Muscle of leg (tissue), 3 donors: ENCODE measurements at regions not wholly inside any gene's neighbourhood (a gene's known extent, or its start where the extent isn't known, plus 50 kb on each side); places are given as distances from the start of the nearest gene placed in this dataset.

ENCODE experiments used
- DNase-seq: peaks from one replicate; pipeline ENCODE4 v3.0.0; 2013
- H3K27ac ChIP-seq: one replicate; pipeline ENCODE4 v1.5.1; 2013; ENCODE audit warnings: mild to moderate bottlenecking, low read length, control low read depth
- H3K27me3 ChIP-seq: one replicate; pipeline ENCODE4 v1.6.1; 2013; ENCODE audit warnings: low read length; ENCODE audit not compliant: control insufficient read depth, insufficient read depth
- H3K36me3 ChIP-seq: one replicate; pipeline ENCODE4 v1.6.1; 2013; ENCODE audit warnings: low read length; ENCODE audit not compliant: control insufficient read depth, insufficient read depth
- H3K4me1 ChIP-seq: one replicate; pipeline ENCODE4 v1.6.1; 2013; ENCODE audit warnings: low read length; ENCODE audit not compliant: control insufficient read depth, insufficient read depth
- H3K4me3 ChIP-seq: one replicate; pipeline ENCODE4 v1.5.1; 2013; ENCODE audit warnings: low read length, control low read depth
- H3K9me3 ChIP-seq: replicated peaks from 2 replicates; pipeline ENCODE4 v1.6.1; 2013; ENCODE audit warnings: low read depth, low read length; ENCODE audit not compliant: control insufficient read depth
- WGBS: methylation state at CpG from one replicate; pipeline ENCODE4 v1.1.5; 2013; ENCODE audit warnings: missing lambda C conversion rate; ENCODE audit not compliant: insufficient coverage; 5-methylcytosine and 5-hydroxymethylcytosine counted together

- no peak for DNase-seq
- Histone ChIP-seq H3K36me3 (no peaks in the 10 kb centered on the region), H3K4me1 (no peaks in the 10 kb centered on the region), H3K27me3 (no peaks in the 10 kb centered on the region), H3K27ac (no peak overlapping the region), H3K4me3 (no peak overlapping the region), H3K9me3 (peaks cover 5% of the 10 kb centered on the region)
- no CpG with 5 or more reads among the region's 1 CpG for WGBS
Measured at GRCh38 chr5:84831701-84832100, 447.0 kb upstream of the EDIL3 start.

DNA sequence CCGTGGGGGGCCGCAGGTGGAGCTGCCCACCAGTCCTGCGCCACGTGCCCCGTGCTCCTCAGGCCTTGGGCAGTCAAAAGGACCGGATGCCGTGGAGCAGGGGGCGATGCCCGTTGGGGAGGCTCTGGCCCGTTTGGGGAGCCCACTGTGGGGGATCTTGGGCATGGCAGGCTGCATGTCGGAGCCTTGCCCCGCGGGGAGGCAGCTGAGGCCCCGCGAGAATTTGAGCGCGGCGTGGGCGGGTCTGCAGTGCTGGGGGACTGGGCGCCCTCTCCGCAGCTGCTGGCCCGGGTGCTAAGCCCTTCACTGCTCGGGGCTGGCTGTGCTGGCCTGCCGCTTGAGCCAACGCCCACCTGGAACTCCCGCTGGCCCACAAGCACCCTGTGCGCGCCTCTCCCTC lies 445.6 kb upstream of the EDIL3 start:
- H3K36me3 ChIP-seq = no peaks in the 10 kb centered on the region
- DNase-seq = no peak
- WGBS = 94% methylated on average over 28 of the region's 28 CpGs
- no peak overlapping the region for H3K27ac ChIP-seq
- no peaks in the 10 kb centered on the region for H3K4me1 ChIP-seq
- no peak overlapping the region for H3K4me3 ChIP-seq
- peaks cover 5% of the 10 kb centered on the region for H3K9me3 ChIP-seq
- no peaks in the 10 kb centered on the region for H3K27me3 ChIP-seq

DNA sequence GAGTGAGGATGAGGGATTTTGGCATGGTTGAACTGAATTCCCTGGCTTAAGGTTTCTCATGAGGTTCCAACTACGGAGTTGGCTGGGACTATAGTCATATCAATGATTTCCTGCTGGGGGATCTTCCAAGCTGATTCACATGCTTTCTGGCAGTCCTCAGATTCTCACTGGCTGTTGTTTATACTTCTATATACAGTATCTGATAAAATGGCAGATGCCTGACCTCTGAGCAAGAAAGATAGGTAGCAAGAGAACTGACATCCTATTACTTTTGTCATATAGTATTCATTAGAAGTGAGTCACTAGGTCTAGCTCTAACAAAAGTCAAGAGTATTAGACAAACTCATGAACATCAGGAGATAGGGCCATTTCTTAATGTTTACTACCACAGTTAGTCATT lies 440.9 kb upstream of the EDIL3 start:
- Histone ChIP-seq H3K4me1 (no peaks in the 10 kb centered on the region), H3K36me3 (no peaks in the 10 kb centered on the region), H3K27ac (no peak overlapping the region), H3K4me3 (no peak overlapping the region), H3K27me3 (no peaks in the 10 kb centered on the region), H3K9me3 (peaks cover 5% of the 10 kb centered on the region)
- WGBS = 17% methylated on average over 1 of the region's 1 CpG
- peak; percentile 33 for DNase-seq

DNA sequence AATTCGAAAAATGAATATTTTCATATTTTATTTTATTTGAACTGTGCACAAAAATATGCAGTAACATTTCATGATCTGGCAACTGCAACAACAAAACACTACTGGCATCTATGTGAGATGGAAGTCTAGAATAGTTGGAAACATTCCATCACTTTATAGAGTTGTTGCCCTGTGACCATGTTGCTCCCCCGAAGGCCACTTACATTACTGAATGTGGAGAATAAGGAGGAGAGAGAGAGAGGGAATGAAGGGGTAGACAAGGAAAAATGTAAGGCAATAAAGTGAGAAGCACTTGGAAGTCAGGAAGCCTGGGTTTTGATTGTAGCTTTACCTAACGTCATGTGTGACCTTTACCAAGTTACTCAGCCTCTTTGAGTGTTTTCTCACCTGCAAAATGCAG lies 437.2 kb upstream of the EDIL3 start:
- Histone ChIP-seq H3K4me3 (no peak overlapping the region), H3K4me1 (no peaks in the 10 kb centered on the region), H3K9me3 (no peaks in the 10 kb centered on the region), H3K36me3 (no peaks in the 10 kb centered on the region), H3K27ac (no peak overlapping the region), H3K27me3 (no peaks in the 10 kb centered on the region)
- no peak for DNase-seq
- no CpG with 5 or more reads among the region's 3 CpGs for WGBS

DNA sequence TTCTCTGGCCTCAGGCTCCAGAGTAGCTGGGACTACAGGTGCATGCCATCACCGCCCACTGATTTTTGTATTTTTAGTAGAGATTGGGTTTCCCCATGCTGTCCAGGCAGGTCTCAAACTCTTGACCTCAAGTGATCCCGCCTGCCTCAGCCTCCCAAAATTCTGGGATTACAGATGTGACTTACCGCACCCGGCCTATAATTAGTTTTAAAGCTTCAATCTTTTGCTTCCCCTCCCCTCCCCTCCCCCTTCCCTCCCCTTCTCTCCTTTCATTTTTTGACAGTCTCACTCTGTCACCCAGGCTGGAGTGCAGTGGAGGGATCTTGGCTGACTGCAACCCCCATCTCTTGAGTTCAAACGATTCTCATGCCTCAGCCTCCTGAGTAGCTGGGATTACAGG lies 433.3 kb upstream of the EDIL3 start:
- Histone ChIP-seq H3K27ac (no peak overlapping the region), H3K4me3 (no peak overlapping the region), H3K9me3 (no peaks in the 10 kb centered on the region), H3K36me3 (no peaks in the 10 kb centered on the region), H3K4me1 (no peaks in the 10 kb centered on the region), H3K27me3 (no peaks in the 10 kb centered on the region)
- WGBS = 80% methylated on average over 1 of the region's 5 CpGs
- no peak for DNase-seq

DNA sequence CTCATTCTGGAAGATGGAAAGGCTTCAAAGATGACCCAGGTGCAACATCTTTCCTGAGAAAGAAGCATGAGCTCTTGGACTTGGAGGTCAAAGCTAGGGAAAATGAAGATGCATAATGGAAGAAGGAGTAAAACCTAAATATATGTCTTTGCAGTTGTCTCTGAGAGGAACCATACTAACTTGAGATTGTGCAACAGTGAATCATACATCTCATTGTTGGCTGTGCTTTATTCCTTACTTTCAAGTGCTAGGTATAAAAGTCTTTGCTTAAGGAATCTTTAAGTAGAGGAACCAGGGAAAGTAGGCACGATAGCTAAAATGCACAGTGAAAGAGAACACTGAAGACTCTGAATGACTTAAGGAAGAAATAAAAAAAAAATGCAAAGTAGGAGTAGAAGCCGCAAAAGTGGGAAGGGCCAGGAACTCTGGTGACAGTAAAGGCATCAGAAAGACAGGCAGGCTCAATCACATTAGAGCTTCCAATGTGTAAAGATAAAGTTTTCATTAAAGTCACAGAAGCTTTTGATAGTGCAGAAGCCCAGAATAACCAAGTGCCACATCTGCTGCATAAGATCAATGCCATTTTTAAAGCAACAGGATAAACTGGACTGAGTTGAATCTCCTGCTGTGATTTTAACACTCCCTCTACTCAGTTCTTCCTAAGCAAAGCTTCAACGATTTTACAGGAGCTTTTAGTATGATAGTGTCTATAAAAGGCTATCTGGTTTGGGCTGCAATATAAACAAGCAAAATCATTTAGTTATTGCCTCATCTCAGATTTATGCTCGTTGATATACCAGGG lies 432.3 kb upstream of the EDIL3 start:
- H3K27me3 ChIP-seq = no peaks in the 10 kb centered on the region
- no peak overlapping the region for H3K4me3 ChIP-seq
- DNase-seq = no peak
- no peaks in the 10 kb centered on the region for H3K4me1 ChIP-seq
- H3K27ac ChIP-seq = no peak overlapping the region
- H3K36me3 ChIP-seq = no peaks in the 10 kb centered on the region
- no peaks in the 10 kb centered on the region for H3K9me3 ChIP-seq
- 58% methylated on average over 2 of the region's 4 CpGs for WGBS

DNA sequence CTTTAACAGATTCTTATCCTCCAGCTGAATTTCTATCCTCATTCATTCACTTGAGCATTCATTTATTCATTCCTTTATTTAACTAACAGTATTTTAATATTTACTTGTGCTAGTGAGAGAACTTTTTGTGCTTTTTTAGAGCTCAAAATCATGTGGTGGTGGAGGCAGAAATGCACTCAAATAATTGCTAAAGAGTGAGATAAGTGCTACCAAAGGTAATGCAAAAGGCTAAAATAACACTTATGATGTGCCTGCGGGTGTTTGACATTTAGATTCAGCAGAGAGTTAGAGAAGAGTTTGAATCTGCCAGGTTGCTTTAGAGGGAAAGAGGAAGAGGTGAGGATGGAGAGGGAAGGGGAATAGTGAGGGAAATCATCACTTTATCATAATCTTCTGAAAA lies 431.5 kb upstream of the EDIL3 start:
- H3K36me3 ChIP-seq = no peaks in the 10 kb centered on the region
- no peak overlapping the region for H3K4me3 ChIP-seq
- no peaks in the 10 kb centered on the region for H3K4me1 ChIP-seq
- no peak for DNase-seq
- H3K27me3 ChIP-seq = no peaks in the 10 kb centered on the region
- H3K9me3 ChIP-seq = no peaks in the 10 kb centered on the region
- no peak overlapping the region for H3K27ac ChIP-seq
- WGBS = 86% methylated on average over 1 of the region's 1 CpG

- H3K27ac ChIP-seq = no peak overlapping the region
- no peaks in the 10 kb centered on the region for H3K4me1 ChIP-seq
- no peak overlapping the region for H3K4me3 ChIP-seq
- no peaks in the 10 kb centered on the region for H3K36me3 ChIP-seq
- no peaks in the 10 kb centered on the region for H3K9me3 ChIP-seq
- H3K27me3 ChIP-seq = no peaks in the 10 kb centered on the region
- DNase-seq = no peak
Measured at GRCh38 chr5:84805473-84805872, 420.8 kb upstream of the EDIL3 start.

DNA sequence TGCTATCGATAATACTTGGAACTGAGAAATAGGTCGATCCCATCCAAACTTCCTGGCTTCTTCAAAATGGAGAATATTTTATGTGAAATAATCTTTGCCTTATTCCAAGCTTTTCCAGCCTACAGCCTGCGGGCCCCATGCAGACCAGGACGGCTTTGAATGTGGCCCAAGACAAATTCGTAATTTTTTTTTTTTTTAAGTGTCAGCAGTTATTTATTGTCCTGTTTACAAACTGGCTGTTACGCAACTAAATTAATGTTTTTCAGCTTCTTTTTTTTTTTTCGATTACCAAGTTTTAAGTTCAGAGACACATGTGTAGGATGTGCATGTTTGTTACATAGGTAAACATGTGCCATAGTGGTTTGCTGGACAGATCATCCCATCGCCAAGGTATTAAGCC lies 411.7 kb upstream of the EDIL3 start:
- DNase-seq = no peak
- WGBS = 95% methylated on average over 4 of the region's 8 CpGs
- H3K27me3 ChIP-seq = no peaks in the 10 kb centered on the region

GRCh38 chr5:84794486-84795035 lies 409.9 kb upstream of the EDIL3 start:
- no peak for DNase-seq
- Histone ChIP-seq H3K36me3 (no peaks in the 10 kb centered on the region), H3K27ac (no peak overlapping the region), H3K4me1 (no peaks in the 10 kb centered on the region), H3K4me3 (no peak overlapping the region), H3K9me3 (no peaks in the 10 kb centered on the region), H3K27me3 (no peaks in the 10 kb centered on the region)
- no CpG with 5 or more reads among the region's 2 CpGs for WGBS

More for the DNA sequence above, 411.7 kb upstream of the EDIL3 start:
- H3K27ac ChIP-seq = no peak overlapping the region
- H3K4me1 ChIP-seq = no peaks in the 10 kb centered on the region
- no peaks in the 10 kb centered on the region for H3K9me3 ChIP-seq
- no peaks in the 10 kb centered on the region for H3K36me3 ChIP-seq
- H3K4me3 ChIP-seq = no peak overlapping the region

- no peak for DNase-seq
- H3K27ac ChIP-seq = no peak overlapping the region
- no CpG with 5 or more reads among the region's 3 CpGs for WGBS
Measured at GRCh38 chr5:84791730-84792129, 407.1 kb upstream of the EDIL3 start.

More at GRCh38 chr5:84791730-84792129, 407.1 kb upstream of the EDIL3 start:
- Histone ChIP-seq H3K4me1 (no peaks in the 10 kb centered on the region), H3K36me3 (no peaks in the 10 kb centered on the region), H3K4me3 (no peak overlapping the region), H3K27me3 (no peaks in the 10 kb centered on the region), H3K9me3 (no peaks in the 10 kb centered on the region)
